ENCODE measurements at regions not wholly inside any gene's neighbourhood (a gene's known extent, or its start where the extent isn't known, plus 50 kb on each side); places are given as distances from the start of the nearest gene placed in this dataset.

DNA sequence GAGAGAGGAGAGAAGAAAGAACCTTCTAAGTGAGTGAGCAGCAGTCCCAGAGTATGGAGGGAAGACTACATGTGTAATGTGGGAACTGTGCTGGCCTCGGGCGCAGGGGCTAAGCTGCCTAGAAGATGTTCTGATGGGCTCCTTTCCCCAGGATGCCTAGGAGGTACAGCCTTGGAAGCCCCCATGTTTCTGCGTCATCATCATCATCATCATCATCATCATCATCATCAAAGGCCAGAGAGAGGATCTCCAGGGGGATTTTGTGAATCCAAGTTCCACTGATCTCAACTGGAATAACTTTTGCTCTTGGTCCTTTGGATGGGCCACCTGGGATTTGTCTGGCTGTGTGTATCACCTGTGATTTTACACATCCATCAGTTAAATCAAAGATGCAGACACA lies 86.0 kb downstream of the BUB3 start:
- intact Hi-C loops (cut with micrococcal nuclease; ENCODE audit: unreplicated experiment) (no loop called here), in situ Hi-C loops (cut with HindIII; ENCODE audit: extremely low pct_ligation_motif_present, low pct_unique_long_range_greater_than_20kb) (no loop called here)
- no peak overlapping the region for H2AFZ ChIP-seq (ENCODE audit: low read length)
- no peaks in the 10 kb centered on the region for H4K20me1 ChIP-seq (ENCODE audit: insufficient read depth, low read length)
- TF ChIP-seq, protein P1, sequence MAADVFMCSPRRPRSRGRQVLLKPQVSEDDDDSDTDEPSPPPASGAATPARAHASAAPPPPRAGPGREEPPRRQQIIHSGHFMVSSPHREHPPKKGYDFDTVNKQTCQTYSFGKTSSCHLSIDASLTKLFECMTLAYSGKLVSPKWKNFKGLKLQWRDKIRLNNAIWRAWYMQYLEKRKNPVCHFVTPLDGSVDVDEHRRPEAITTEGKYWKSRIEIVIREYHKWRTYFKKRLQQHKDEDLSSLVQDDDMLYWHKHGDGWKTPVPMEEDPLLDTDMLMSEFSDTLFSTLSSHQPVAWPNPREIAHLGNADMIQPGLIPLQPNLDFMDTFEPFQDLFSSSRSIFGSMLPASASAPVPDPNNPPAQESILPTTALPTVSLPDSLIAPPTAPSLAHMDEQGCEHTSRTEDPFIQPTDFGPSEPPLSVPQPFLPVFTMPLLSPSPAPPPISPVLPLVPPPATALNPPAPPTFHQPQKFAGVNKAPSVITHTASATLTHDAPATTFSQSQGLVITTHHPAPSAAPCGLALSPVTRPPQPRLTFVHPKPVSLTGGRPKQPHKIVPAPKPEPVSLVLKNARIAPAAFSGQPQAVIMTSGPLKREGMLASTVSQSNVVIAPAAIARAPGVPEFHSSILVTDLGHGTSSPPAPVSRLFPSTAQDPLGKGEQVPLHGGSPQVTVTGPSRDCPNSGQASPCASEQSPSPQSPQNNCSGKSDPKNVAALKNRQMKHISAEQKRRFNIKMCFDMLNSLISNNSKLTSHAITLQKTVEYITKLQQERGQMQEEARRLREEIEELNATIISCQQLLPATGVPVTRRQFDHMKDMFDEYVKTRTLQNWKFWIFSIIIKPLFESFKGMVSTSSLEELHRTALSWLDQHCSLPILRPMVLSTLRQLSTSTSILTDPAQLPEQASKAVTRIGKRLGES (CRISPR knock-in tag; IDR thresholded peaks at IDR 0.05; ENCODE audit: borderline replicate concordance): no peak
- TF ChIP-seq CREB1 (IDR thresholded peaks at IDR 0.05) (peak; percentile 80), CREB1 (CRISPR knock-in tag; IDR thresholded peaks at IDR 0.05) (no peak), SNRNP70 (IDR thresholded peaks at IDR 0.05; ENCODE audit: low read depth, low read length) (no peak)
- H3K4me1 ChIP-seq (ENCODE audit: insufficient read depth, low read length): peaks cover 15% of the 10 kb centered on the region
- no peak for DNase-seq (ENCODE audit: low spot score)
- H3K79me2 ChIP-seq (ENCODE audit: insufficient read depth, low read length): no peaks in the 10 kb centered on the region
- no peak overlapping the region for H3K4me3 ChIP-seq (replicated peaks in 1 of 3; ENCODE audit: insufficient read depth in 1 of 3, low read depth in 2 of 3, low read length in 3 of 3)
- no peak for FAIRE-seq
- 76% methylated on average over 3 of the region's 3 CpGs for WGBS (ENCODE audit: low lambda C conversion rate)
- ChIA-PET CTCF (ENCODE audit: low intra/inter-chr PET ratio, low total read pairs) (no interaction called here), POLR2A (no interaction called here)
- no peak for ATAC-seq
- no peak overlapping the region for H3K9ac ChIP-seq (ENCODE audit: insufficient read depth, low read depth, low read length)
- no TSS peak for BruUV-seq (replicated peaks)
- H3K4me2 ChIP-seq (ENCODE audit: low read depth, low read length): no peak overlapping the region
- no peaks in the 10 kb centered on the region for H3K36me3 ChIP-seq (replicated peaks in 1 of 2; ENCODE audit: control insufficient read depth in 1 of 2, insufficient read depth in 2 of 2, low read length in 2 of 2)
- H3K9me3 ChIP-seq (ENCODE audit: low read length): peaks cover 3% of the 10 kb centered on the region; the same call in 1 of the 2 replicates
- no peak overlapping the region for H3K27ac ChIP-seq (ENCODE audit: extremely low read length, insufficient read depth, low read length)
- H3K27me3 ChIP-seq (ENCODE audit: control insufficient read depth in 1 of 2, insufficient read depth in 2 of 2, low read length in 2 of 2): no peaks in the 10 kb centered on the region

DNA sequence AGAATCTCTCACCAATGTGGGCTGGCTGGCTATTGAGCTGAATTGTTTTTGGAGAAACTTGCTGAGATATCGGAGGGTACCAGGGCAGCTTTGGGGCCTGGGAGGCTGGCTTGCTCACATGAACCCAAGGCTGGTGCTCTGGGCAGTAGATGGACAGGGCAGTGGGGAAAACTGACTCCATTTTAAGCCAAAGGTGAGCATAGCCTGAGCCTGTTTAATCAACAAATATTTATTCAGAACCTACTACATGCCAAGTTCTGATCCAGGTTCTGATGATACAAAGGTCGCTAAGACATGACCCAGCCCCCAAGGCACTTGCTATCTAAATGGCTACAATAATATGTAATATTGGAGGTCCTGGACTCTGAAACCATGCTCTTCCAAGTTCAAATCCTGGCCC lies 86.6 kb downstream of the BUB3 start:
- ATAC-seq: no peak
- ChIA-PET POLR2A (no interaction called here), CTCF (ENCODE audit: low intra/inter-chr PET ratio, low total read pairs) (no interaction called here)
- Histone ChIP-seq H3K79me2 (ENCODE audit: insufficient read depth, low read length) (no peaks in the 10 kb centered on the region), H3K9me3 (ENCODE audit: low read length) (no peaks in the 10 kb centered on the region), H3K4me1 (ENCODE audit: insufficient read depth, low read length) (peaks cover 15% of the 10 kb centered on the region), H3K27me3 (ENCODE audit: control insufficient read depth in 1 of 2, insufficient read depth in 2 of 2, low read length in 2 of 2) (no peaks in the 10 kb centered on the region), H3K27ac (ENCODE audit: extremely low read length, insufficient read depth, low read length) (no peak overlapping the region), H2AFZ (ENCODE audit: low read length) (no peak overlapping the region), H4K20me1 (ENCODE audit: insufficient read depth, low read length) (no peaks in the 10 kb centered on the region), H3K4me2 (ENCODE audit: low read depth, low read length) (no peak overlapping the region), H3K9ac (ENCODE audit: insufficient read depth, low read depth, low read length) (no peak overlapping the region), H3K4me3 (replicated peaks in 1 of 3; ENCODE audit: insufficient read depth in 1 of 3, low read depth in 2 of 3, low read length in 3 of 3) (no peak overlapping the region), H3K36me3 (replicated peaks in 1 of 2; ENCODE audit: control insufficient read depth in 1 of 2, insufficient read depth in 2 of 2, low read length in 2 of 2) (no peaks in the 10 kb centered on the region)
- no peak for FAIRE-seq
- in situ Hi-C loops (cut with HindIII; ENCODE audit: extremely low pct_ligation_motif_present, low pct_unique_long_range_greater_than_20kb) (no loop called here), intact Hi-C loops (cut with micrococcal nuclease; ENCODE audit: unreplicated experiment) (no loop called here)
- WGBS (ENCODE audit: low lambda C conversion rate): 25% methylated on average over 2 of the region's 2 CpGs
- no TSS peak for BruUV-seq (replicated peaks)
- DNase-seq (ENCODE audit: low spot score): no peak
- TF ChIP-seq ZFP82 (CRISPR knock-in tag; IDR thresholded peaks at IDR 0.05; ENCODE audit: borderline replicate concordance): no peak
- no peak for TF ChIP-seq ZNF607 (CRISPR knock-in tag; IDR thresholded peaks at IDR 0.05; ENCODE audit: borderline replicate concordance)
- TF ChIP-seq, protein P2, sequence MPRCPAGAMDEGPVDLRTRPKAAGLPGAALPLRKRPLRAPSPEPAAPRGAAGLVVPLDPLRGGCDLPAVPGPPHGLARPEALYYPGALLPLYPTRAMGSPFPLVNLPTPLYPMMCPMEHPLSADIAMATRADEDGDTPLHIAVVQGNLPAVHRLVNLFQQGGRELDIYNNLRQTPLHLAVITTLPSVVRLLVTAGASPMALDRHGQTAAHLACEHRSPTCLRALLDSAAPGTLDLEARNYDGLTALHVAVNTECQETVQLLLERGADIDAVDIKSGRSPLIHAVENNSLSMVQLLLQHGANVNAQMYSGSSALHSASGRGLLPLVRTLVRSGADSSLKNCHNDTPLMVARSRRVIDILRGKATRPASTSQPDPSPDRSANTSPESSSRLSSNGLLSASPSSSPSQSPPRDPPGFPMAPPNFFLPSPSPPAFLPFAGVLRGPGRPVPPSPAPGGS (CRISPR knock-in tag; IDR thresholded peaks at IDR 0.05): no peak
- no peak for TF ChIP-seq ZNF670 (CRISPR knock-in tag; IDR thresholded peaks at IDR 0.05; ENCODE audit: borderline replicate concordance)
- TF ChIP-seq ATF7 (IDR thresholded peaks at IDR 0.05): no peak
- TF ChIP-seq ATF7 (CRISPR knock-in tag; IDR thresholded peaks at IDR 0.05): no peak
- no peak for TF ChIP-seq ZNF30 (CRISPR knock-in tag; IDR thresholded peaks at IDR 0.05)
- no peak for TF ChIP-seq RCOR2 (CRISPR knock-in tag; IDR thresholded peaks at IDR 0.05)
- TF ChIP-seq RXRB (CRISPR knock-in tag; IDR thresholded peaks at IDR 0.05; ENCODE audit: borderline replicate concordance): no peak
- TF ChIP-seq, protein P3, sequence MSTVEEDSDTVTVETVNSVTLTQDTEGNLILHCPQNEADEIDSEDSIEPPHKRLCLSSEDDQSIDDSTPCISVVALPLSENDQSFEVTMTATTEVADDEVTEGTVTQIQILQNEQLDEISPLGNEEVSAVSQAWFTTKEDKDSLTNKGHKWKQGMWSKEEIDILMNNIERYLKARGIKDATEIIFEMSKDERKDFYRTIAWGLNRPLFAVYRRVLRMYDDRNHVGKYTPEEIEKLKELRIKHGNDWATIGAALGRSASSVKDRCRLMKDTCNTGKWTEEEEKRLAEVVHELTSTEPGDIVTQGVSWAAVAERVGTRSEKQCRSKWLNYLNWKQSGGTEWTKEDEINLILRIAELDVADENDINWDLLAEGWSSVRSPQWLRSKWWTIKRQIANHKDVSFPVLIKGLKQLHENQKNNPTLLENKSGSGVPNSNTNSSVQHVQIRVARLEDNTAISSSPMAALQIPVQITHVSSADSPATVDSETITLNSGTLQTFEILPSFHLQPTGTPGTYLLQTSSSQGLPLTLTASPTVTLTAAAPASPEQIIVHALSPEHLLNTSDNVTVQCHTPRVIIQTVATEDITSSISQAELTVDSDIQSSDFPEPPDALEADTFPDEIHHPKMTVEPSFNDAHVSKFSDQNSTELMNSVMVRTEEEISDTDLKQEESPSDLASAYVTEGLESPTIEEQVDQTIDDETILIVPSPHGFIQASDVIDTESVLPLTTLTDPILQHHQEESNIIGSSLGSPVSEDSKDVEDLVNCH (CRISPR knock-in tag; IDR thresholded peaks at IDR 0.05): no peak

Measured in HepG2 (cell line).